ENCODE measurements at regions not wholly inside any gene's neighbourhood (a gene's known extent, or its start where the extent isn't known, plus 50 kb on each side); places are given as distances from the start of the nearest gene placed in this dataset.

GRCh38 chr2:150778828-150779227 is 291.4 kb upstream of the RND3 start:
- Histone ChIP-seq H3K9me3 (no peaks in the 10 kb centered on the region), H3K36me3 (ENCODE audit: control insufficient read depth, insufficient read depth, low read length) (no peaks in the 10 kb centered on the region), H3K4me1 (no peaks in the 10 kb centered on the region), H3K27me3 (replicated peaks; ENCODE audit: control insufficient read depth, insufficient read depth, low read length) (no peaks in the 10 kb centered on the region), H3K4me3 (ENCODE audit: low read depth, low read length) (no peak overlapping the region)
- DNase-seq, result no peak
- Mint-ChIP-seq H3K36me3 (ENCODE audit: insufficient read depth, unreplicated experiment) (no peaks in the 10 kb centered on the region), H3K27ac (ENCODE audit: unreplicated experiment) (no peak overlapping the region), H3K4me3 (ENCODE audit: unreplicated experiment) (no peak overlapping the region), H3K27me3 (ENCODE audit: insufficient read depth, unreplicated experiment) (peaks cover 6% of the 10 kb centered on the region), H3K4me1 (ENCODE audit: low read depth, unreplicated experiment) (no peaks in the 10 kb centered on the region), H3K9me3 (ENCODE audit: unreplicated experiment) (no peaks in the 10 kb centered on the region)
- intact Hi-C loops (cut with micrococcal nuclease; ENCODE audit: unreplicated experiment), result no loop called here
- ChIA-PET POLR2A (no interaction called here), CTCF (no interaction called here)
- TF ChIP-seq, protein P1, sequence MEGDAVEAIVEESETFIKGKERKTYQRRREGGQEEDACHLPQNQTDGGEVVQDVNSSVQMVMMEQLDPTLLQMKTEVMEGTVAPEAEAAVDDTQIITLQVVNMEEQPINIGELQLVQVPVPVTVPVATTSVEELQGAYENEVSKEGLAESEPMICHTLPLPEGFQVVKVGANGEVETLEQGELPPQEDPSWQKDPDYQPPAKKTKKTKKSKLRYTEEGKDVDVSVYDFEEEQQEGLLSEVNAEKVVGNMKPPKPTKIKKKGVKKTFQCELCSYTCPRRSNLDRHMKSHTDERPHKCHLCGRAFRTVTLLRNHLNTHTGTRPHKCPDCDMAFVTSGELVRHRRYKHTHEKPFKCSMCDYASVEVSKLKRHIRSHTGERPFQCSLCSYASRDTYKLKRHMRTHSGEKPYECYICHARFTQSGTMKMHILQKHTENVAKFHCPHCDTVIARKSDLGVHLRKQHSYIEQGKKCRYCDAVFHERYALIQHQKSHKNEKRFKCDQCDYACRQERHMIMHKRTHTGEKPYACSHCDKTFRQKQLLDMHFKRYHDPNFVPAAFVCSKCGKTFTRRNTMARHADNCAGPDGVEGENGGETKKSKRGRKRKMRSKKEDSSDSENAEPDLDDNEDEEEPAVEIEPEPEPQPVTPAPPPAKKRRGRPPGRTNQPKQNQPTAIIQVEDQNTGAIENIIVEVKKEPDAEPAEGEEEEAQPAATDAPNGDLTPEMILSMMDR (IDR thresholded peaks at IDR 0.05; ENCODE audit: insufficient read depth in 1 of 2, low read depth in 1 of 2, low read length in 1 of 2, severe bottlenecking in 1 of 2, unreplicated experiment in 1 of 2), result no peak
- no TSS peak for BruUV-seq (replicated peaks)

DNA sequence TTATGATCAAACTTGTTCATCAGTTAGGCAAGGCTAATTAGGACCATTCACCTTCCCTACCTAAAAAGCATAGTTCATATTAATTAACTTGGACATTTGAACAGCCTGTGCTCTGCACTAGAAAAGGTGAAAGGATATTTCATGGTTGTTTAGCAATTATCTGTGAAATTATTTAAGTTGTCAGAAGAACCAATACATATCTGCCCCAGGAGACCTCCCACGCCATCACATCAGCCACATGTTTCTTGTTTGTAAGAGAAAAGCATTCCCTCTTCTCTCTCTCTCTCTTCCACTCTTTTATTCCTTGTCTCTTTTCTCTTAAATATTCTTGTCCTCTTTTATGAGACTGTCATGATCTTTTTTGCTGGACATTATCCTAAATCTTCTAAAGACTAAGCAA is 282.0 kb upstream of the RND3 start:
- TF ChIP-seq, protein P1 (IDR thresholded peaks at IDR 0.05; ENCODE audit: insufficient read depth in 1 of 2, low read depth in 1 of 2, low read length in 1 of 2, severe bottlenecking in 1 of 2, unreplicated experiment in 1 of 2), result no peak
- H3K36me3 ChIP-seq (ENCODE audit: control insufficient read depth, insufficient read depth, low read length), result no peaks in the 10 kb centered on the region
- no peak overlapping the region for H3K4me3 ChIP-seq (ENCODE audit: low read depth, low read length)
- Mint-ChIP-seq H3K9me3 (ENCODE audit: unreplicated experiment) (no peaks in the 10 kb centered on the region), H3K27me3 (ENCODE audit: insufficient read depth, unreplicated experiment) (peaks cover 6% of the 10 kb centered on the region), H3K4me1 (ENCODE audit: low read depth, unreplicated experiment) (no peaks in the 10 kb centered on the region), H3K27ac (ENCODE audit: unreplicated experiment) (no peak overlapping the region), H3K36me3 (ENCODE audit: insufficient read depth, unreplicated experiment) (no peaks in the 10 kb centered on the region), H3K4me3 (ENCODE audit: unreplicated experiment) (no peak overlapping the region)
- no TSS peak for BruUV-seq (replicated peaks)
- H3K4me1 ChIP-seq, result no peaks in the 10 kb centered on the region
- H3K9me3 ChIP-seq, result no peaks in the 10 kb centered on the region
- ChIA-PET CTCF (no interaction called here), POLR2A (no interaction called here)
- intact Hi-C loops (cut with micrococcal nuclease; ENCODE audit: unreplicated experiment), result no loop called here
- no peaks in the 10 kb centered on the region; the same call in 1 of the 2 replicates for H3K27me3 ChIP-seq (replicated peaks; ENCODE audit: control insufficient read depth, insufficient read depth, low read length)
- DNase-seq, result no peak

- no TSS peak for BruUV-seq (replicated peaks)
- Mint-ChIP-seq H3K4me3 (ENCODE audit: unreplicated experiment) (no peak overlapping the region), H3K27me3 (ENCODE audit: insufficient read depth, unreplicated experiment) (peaks cover 4% of the 10 kb centered on the region), H3K4me1 (ENCODE audit: low read depth, unreplicated experiment) (no peaks in the 10 kb centered on the region), H3K36me3 (ENCODE audit: insufficient read depth, unreplicated experiment) (no peaks in the 10 kb centered on the region), H3K27ac (ENCODE audit: unreplicated experiment) (no peak overlapping the region), H3K9me3 (ENCODE audit: unreplicated experiment) (no peaks in the 10 kb centered on the region)
- H3K4me1 ChIP-seq, result no peaks in the 10 kb centered on the region
- no peaks in the 10 kb centered on the region for H3K36me3 ChIP-seq (ENCODE audit: control insufficient read depth, insufficient read depth, low read length)
- ChIA-PET POLR2A (no interaction called here), CTCF (no interaction called here)
- intact Hi-C loops (cut with micrococcal nuclease; ENCODE audit: unreplicated experiment), result no loop called here
- TF ChIP-seq, protein P1 (IDR thresholded peaks at IDR 0.05; ENCODE audit: insufficient read depth in 1 of 2, low read depth in 1 of 2, low read length in 1 of 2, severe bottlenecking in 1 of 2, unreplicated experiment in 1 of 2), result no peak
- H3K27me3 ChIP-seq (replicated peaks; ENCODE audit: control insufficient read depth, insufficient read depth, low read length), result no peaks in the 10 kb centered on the region; the same call in 1 of the 2 replicates
- no peak for DNase-seq
- H3K4me3 ChIP-seq (ENCODE audit: low read depth, low read length), result no peak overlapping the region
- no peaks in the 10 kb centered on the region for H3K9me3 ChIP-seq
Observed at GRCh38 chr2:150767991-150768746, 280.7 kb upstream of the RND3 start.
